Suprapubic skin (tissue), 4 donors: ENCODE measurements at regions not wholly inside any gene's neighbourhood (a gene's known extent, or its start where the extent isn't known, plus 50 kb on each side); places are given as distances from the start of the nearest gene placed in this dataset.

Source experiments
- CTCF ChIP-seq, 2 donors: fragments of 200-600 bp in 1 of 2; fragments of 450-650 bp in 1 of 2; sonication (generic) in 1 of 2; IDR thresholded peaks; one replicate each; pipeline ENCODE4 v1.5.1; 2016 to 2019; ENCODE audit warnings: antibody characterized with exemption in 2 of 2, mild to moderate bottlenecking in 1 of 2, moderate library complexity in 1 of 2
- EP300 ChIP-seq: sonication (generic); formaldehyde crosslinking; IDR thresholded peaks from one replicate; pipeline ENCODE4 v1.6.1; 2017; ENCODE audit warnings: antibody characterized with exemption
- POLR2A ChIP-seq, 2 donors: fragments of 450-650 bp; IDR thresholded peaks; one replicate each; pipeline ENCODE4 v1.6.1; 2017; ENCODE audit warnings: antibody characterized with exemption in 2 of 2, mild to moderate bottlenecking in 2 of 2, moderate library complexity in 2 of 2
- POLR2AphosphoS5 ChIP-seq, 3 donors: sonication (generic); formaldehyde crosslinking; IDR thresholded peaks; one replicate each; pipeline ENCODE4 v1.6.1; 2017; ENCODE audit warnings: antibody characterized with exemption in 3 of 3

GRCh38 chr12:92506460-92506859 lies 196.3 kb upstream of the PLEKHG7 start:
- TF ChIP-seq POLR2A (IDR thresholded peaks at IDR 0.05) (no peak), CTCF (IDR thresholded peaks at IDR 0.05) (no peak), EP300 (no peak), POLR2AphosphoS5 (IDR thresholded peaks at IDR 0.05) (no peak)
